GM12878 (cell line): ENCODE measurements at regions not wholly inside any gene's neighbourhood (a gene's known extent, or its start where the extent isn't known, plus 50 kb on each side); places are given as distances from the start of the nearest gene placed in this dataset.

ENCODE experiments used
- ATAC-seq: fragments of 200-7000 bp; cut with Tn5 transposase; 3 replicates; pipeline ENCODE4 v1.9.1; 2020; ENCODE audit warnings: mild to moderate bottlenecking, moderate library complexity
- BruUV-seq: library from RNA; stranded (reverse); fragments of 400-500 nt; replicated peaks from 2 replicates; lab custom pipeline; 2021; lab: Mats Ljungman, UMichigan
- CTCF ChIA-PET: fragments of 300-600 bp; sonication (Branson Sonifier 250); formaldehyde crosslinking; extraction: SDS; loops from one replicate; lab custom pipeline; 2021; ENCODE audit warnings: inconsistent platforms; lab: Yijun Ruan, JAX
- POLR2A ChIA-PET: fragments of 350-600 bp; formaldehyde crosslinking; extraction: SDS; loops from one replicate; lab custom pipeline; 2021; ENCODE audit warnings: inconsistent platforms; lab: Charles Lee
- RAD21 ChIA-PET: fragments of 300-600 bp; sonication (Branson Sonifier 250); formaldehyde crosslinking; loops from one replicate; lab custom pipeline; 2023; ENCODE audit warnings: antibody characterized with exemption; ENCODE audit not compliant: unreplicated experiment; lab: Charles Lee
- SMC1A ChIA-PET: fragments of 300-600 bp; sonication (Branson Sonifier 250); formaldehyde crosslinking; loops from one replicate; lab custom pipeline; 2023; ENCODE audit not compliant: unreplicated experiment, uncharacterized antibody; lab: Charles Lee
- DNase-seq: peaks from one replicate; pipeline ENCODE4 v3.0.0-alpha.2; 2011; ENCODE audit warnings: low read depth, low spot score
- FAIRE-seq: peaks from 3 replicates; lab custom pipeline; 2011; peaks lifted over from hg19 to GRCh38; lab: Jason Lieb, UNC
- H2AFZ ChIP-seq: 2 replicates; pipeline ENCODE4 v1.6.0; 2011; ENCODE audit warnings: low read depth, low read length, control low read depth; ENCODE audit not compliant: control insufficient read depth
- H3K27ac ChIP-seq: 2 replicates; pipeline ENCODE4 v1.5.1; 2011; ENCODE audit warnings: control low read depth; ENCODE audit not compliant: control insufficient read depth, insufficient read depth
- H3K27me3 ChIP-seq, 2 experiments: replicated peaks in 1 of 2; 2 replicates each; pipeline versions ENCODE4 v1.6.0 to v1.6.1; 2011; ENCODE audit warnings: low read length in 1 of 2; ENCODE audit not compliant: control insufficient read depth in 2 of 2, insufficient read depth in 2 of 2
- H3K36me3 ChIP-seq, 2 experiments: 2 replicates each; pipeline ENCODE4 v1.5.1; 2011; ENCODE audit warnings: low read length in 1 of 2; ENCODE audit not compliant: control insufficient read depth in 2 of 2, insufficient read depth in 2 of 2
- H3K4me1 ChIP-seq: 2 replicates; pipeline ENCODE4 v1.6.1; 2011; ENCODE audit warnings: mild to moderate bottlenecking, low read length, moderate library complexity, mixed read lengths; ENCODE audit not compliant: control insufficient read depth, insufficient read depth
- H3K4me2 ChIP-seq: 2 replicates; pipeline ENCODE4 v1.6.0; 2011; ENCODE audit warnings: control low read depth; ENCODE audit not compliant: control insufficient read depth, insufficient read depth
- H3K4me3 ChIP-seq: fragments of 200-600 bp; sonication (generic); 2 replicates; pipeline ENCODE4 v1.5.1; 2016
- H3K79me2 ChIP-seq: 2 replicates; pipeline ENCODE4 v1.6.0; 2011; ENCODE audit warnings: low read length; ENCODE audit not compliant: control insufficient read depth, insufficient read depth
- H3K9ac ChIP-seq: 2 replicates; pipeline ENCODE4 v1.8.0; 2011; ENCODE audit warnings: low read length, control low read depth, mixed read lengths; ENCODE audit not compliant: control insufficient read depth, insufficient read depth
- H3K9me3 ChIP-seq: replicated peaks from 3 replicates; pipeline ENCODE4 v1.5.1; 2011; ENCODE audit warnings: mild to moderate bottlenecking, low read length; ENCODE audit not compliant: control insufficient read depth, insufficient read depth
- H4K20me1 ChIP-seq: 2 replicates; pipeline ENCODE4 v1.6.0; 2011; ENCODE audit not compliant: control insufficient read depth, insufficient read depth
- BRCA1 ChIP-seq: IDR thresholded peaks from 2 replicates; pipeline ENCODE4 v1.6.1; 2011; ENCODE audit warnings: low read depth, low read length, improper control_type of control experiment
- MTA2 ChIP-seq: fragments of 450-650 bp; IDR thresholded peaks from 2 replicates; pipeline ENCODE4 v1.6.1; 2016; ENCODE audit warnings: low read depth, mild to moderate bottlenecking, moderate library complexity
- NR2C2 ChIP-seq: IDR thresholded peaks from 2 replicates; pipeline ENCODE4 v1.6.1; 2011; ENCODE audit warnings: borderline replicate concordance, low read depth; ENCODE audit not compliant: control insufficient read depth, insufficient read length
- SREBF1 ChIP-seq: IDR thresholded peaks from 2 replicates; pipeline ENCODE4 v1.6.1; 2012; ENCODE audit warnings: mild to moderate bottlenecking, low read length
- ZBTB40 ChIP-seq: fragments of 450-650 bp; IDR thresholded peaks from 2 replicates; pipeline ENCODE4 v1.6.1; 2016; ENCODE audit warnings: mild to moderate bottlenecking, moderate library complexity, borderline replicate concordance
- WGBS: methylation state at CpG from one replicate; pipeline ENCODE4 v1.1.6; 2016; ENCODE audit warnings: low lambda C conversion rate; ENCODE audit not compliant: insufficient replicate concordance, insufficient coverage; ENCODE audit errors: missing lambda C conversion rate; 5-methylcytosine and 5-hydroxymethylcytosine counted together
- in situ Hi-C: fragments of 300-500 bp; cut with MboI; formaldehyde crosslinking; loops from 9 replicates; pipeline ENCODE4 v1.14.3; 2018; ENCODE audit warnings: mixed read lengths
- intact Hi-C: fragments of 100-400 bp; cut with micrococcal nuclease; formaldehyde crosslinking; loops from one replicate; pipeline ENCODE4 v1.14.2; 2022; ENCODE audit not compliant: unreplicated experiment
- TF ChIP-seq, protein P1 (sequence below): IDR thresholded peaks from 2 replicates; pipeline ENCODE4 v1.6.1; 2012; ENCODE audit warnings: mild to moderate bottlenecking, low read depth, low read length
- TF ChIP-seq, protein P2 (sequence below): IDR thresholded peaks from 2 replicates; pipeline ENCODE4 v1.6.1; 2012; ENCODE audit warnings: low read depth, low read length, improper control_type of control experiment

- H3K4me2 ChIP-seq, result no peak overlapping the region
- H3K79me2 ChIP-seq, result no peaks in the 10 kb centered on the region
- H3K4me1 ChIP-seq, result no peaks in the 10 kb centered on the region
- ChIA-PET SMC1A (interaction anchor here (0.6 to 1.0 kb wide), 3 partner anchors 16 to 109 kb away, joined by 3 to 4 read pairs (median 3); no protein-coding TSS in a partner anchor), POLR2A (no interaction called here), RAD21 (no interaction called here), CTCF (no interaction called here)
- no peaks in the 10 kb centered on the region for H3K9me3 ChIP-seq
- H3K27ac ChIP-seq, result no peak overlapping the region
- 100% methylated on average over 2 of the region's 2 CpGs for WGBS
- H3K4me3 ChIP-seq, result no peak overlapping the region
- intact Hi-C loops (no loop called here), in situ Hi-C loops (no loop called here)
- H3K27me3 ChIP-seq, result no peaks in the 10 kb centered on the region
- no peak overlapping the region for H3K9ac ChIP-seq
- ATAC-seq (no peak), FAIRE-seq (no peak), DNase-seq (no peak)
- no peaks in the 10 kb centered on the region for H4K20me1 ChIP-seq
- no peaks in the 10 kb centered on the region for H3K36me3 ChIP-seq
- H2AFZ ChIP-seq, result no peak overlapping the region
- BruUV-seq, result no TSS peak
- TF ChIP-seq SREBF1 (no peak), ZBTB40 (no peak), MTA2 (no peak), NR2C2 (no peak), BRCA1 (no peak)
- TF ChIP-seq, protein P1, sequence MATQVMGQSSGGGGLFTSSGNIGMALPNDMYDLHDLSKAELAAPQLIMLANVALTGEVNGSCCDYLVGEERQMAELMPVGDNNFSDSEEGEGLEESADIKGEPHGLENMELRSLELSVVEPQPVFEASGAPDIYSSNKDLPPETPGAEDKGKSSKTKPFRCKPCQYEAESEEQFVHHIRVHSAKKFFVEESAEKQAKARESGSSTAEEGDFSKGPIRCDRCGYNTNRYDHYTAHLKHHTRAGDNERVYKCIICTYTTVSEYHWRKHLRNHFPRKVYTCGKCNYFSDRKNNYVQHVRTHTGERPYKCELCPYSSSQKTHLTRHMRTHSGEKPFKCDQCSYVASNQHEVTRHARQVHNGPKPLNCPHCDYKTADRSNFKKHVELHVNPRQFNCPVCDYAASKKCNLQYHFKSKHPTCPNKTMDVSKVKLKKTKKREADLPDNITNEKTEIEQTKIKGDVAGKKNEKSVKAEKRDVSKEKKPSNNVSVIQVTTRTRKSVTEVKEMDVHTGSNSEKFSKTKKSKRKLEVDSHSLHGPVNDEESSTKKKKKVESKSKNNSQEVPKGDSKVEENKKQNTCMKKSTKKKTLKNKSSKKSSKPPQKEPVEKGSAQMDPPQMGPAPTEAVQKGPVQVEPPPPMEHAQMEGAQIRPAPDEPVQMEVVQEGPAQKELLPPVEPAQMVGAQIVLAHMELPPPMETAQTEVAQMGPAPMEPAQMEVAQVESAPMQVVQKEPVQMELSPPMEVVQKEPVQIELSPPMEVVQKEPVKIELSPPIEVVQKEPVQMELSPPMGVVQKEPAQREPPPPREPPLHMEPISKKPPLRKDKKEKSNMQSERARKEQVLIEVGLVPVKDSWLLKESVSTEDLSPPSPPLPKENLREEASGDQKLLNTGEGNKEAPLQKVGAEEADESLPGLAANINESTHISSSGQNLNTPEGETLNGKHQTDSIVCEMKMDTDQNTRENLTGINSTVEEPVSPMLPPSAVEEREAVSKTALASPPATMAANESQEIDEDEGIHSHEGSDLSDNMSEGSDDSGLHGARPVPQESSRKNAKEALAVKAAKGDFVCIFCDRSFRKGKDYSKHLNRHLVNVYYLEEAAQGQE, result no peak
- TF ChIP-seq, protein P2, sequence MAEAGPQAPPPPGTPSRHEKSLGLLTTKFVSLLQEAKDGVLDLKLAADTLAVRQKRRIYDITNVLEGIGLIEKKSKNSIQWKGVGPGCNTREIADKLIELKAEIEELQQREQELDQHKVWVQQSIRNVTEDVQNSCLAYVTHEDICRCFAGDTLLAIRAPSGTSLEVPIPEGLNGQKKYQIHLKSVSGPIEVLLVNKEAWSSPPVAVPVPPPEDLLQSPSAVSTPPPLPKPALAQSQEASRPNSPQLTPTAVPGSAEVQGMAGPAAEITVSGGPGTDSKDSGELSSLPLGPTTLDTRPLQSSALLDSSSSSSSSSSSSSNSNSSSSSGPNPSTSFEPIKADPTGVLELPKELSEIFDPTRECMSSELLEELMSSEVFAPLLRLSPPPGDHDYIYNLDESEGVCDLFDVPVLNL, result no peak
Measured at GRCh38 chr5:143495821-143496275, 92.4 kb upstream of the NR3C1 start.
